HepG2 (cell line): ENCODE measurements at regions not wholly inside any gene's neighbourhood (a gene's known extent, or its start where the extent isn't known, plus 50 kb on each side); places are given as distances from the start of the nearest gene placed in this dataset.

Experiments used
- ATAC-seq: fragments of 200-7000 bp; cut with Tn5 transposase; 3 replicates; pipeline ENCODE4 v1.9.1; 2020; ENCODE audit warnings: mild to moderate bottlenecking, moderate library complexity
- BruUV-seq: library from RNA; stranded (reverse); fragments of 400-500 nt; replicated peaks from 2 replicates; lab custom pipeline; 2021; lab: Mats Ljungman, UMichigan
- CTCF ChIA-PET: fragments of 300-600 bp; formaldehyde crosslinking; extraction: SDS; loops from one replicate; lab custom pipeline; 2021; ENCODE audit warnings: low total read pairs, inconsistent platforms, low intra/inter-chr PET ratio; lab: Yijun Ruan, JAX
- POLR2A ChIA-PET: fragments of 350-600 bp; sonication (Branson Sonifier 250); formaldehyde crosslinking; loops from one replicate; lab custom pipeline; 2020; ENCODE audit warnings: antibody characterized with exemption, inconsistent platforms; lab: Yijun Ruan, JAX
- DNase-seq: peaks from one replicate; pipeline ENCODE4 v3.0.0-alpha.2; 2015; ENCODE audit warnings: low spot score
- FAIRE-seq: peaks from 3 replicates; lab custom pipeline; 2011; peaks lifted over from hg19 to GRCh38; lab: Jason Lieb, UNC
- H2AFZ ChIP-seq: one replicate; pipeline ENCODE4 v1.6.1; 2011; ENCODE audit warnings: low read length, inconsistent platforms
- H3K27ac ChIP-seq: fragments of 300-600 bp; 3 replicates; pipeline ENCODE4 v1.8.0; 2011; ENCODE audit warnings: mixed run types, mild to moderate bottlenecking, mixed read lengths, low read length, inconsistent platforms; ENCODE audit not compliant: insufficient read depth; ENCODE audit errors: extremely low read length
- H3K27me3 ChIP-seq, 2 experiments: fragments of 200-600 bp in 1 of 2; 2 replicates in 1 of 2; 3 replicates in 1 of 2; pipeline versions ENCODE4 v1.6.0 to v1.8.0; 2011; ENCODE audit warnings: low read length in 2 of 2, mild to moderate bottlenecking in 2 of 2, moderate library complexity in 2 of 2, inconsistent platforms in 1 of 2; ENCODE audit not compliant: insufficient read depth in 2 of 2, control insufficient read depth in 1 of 2
- H3K36me3 ChIP-seq, 2 experiments: fragments of 200-600 bp in 1 of 2; replicated peaks in 1 of 2; 2 replicates in 1 of 2; 3 replicates in 1 of 2; pipeline versions ENCODE4 v1.5.1 to v1.8.0; 2011; ENCODE audit warnings: low read length in 2 of 2, inconsistent platforms in 1 of 2; ENCODE audit not compliant: insufficient read depth in 2 of 2, control insufficient read depth in 1 of 2
- H3K4me1 ChIP-seq: 2 replicates; pipeline ENCODE4 v1.5.1; 2012; ENCODE audit warnings: low read length, inconsistent platforms; ENCODE audit not compliant: insufficient read depth
- H3K4me2 ChIP-seq: 2 replicates; pipeline ENCODE4 v1.6.0; 2011; ENCODE audit warnings: low read depth, low read length, inconsistent platforms
- H3K4me3 ChIP-seq, 3 experiments: fragments of 200-600 bp in 1 of 3; sonication (generic), shearing (Covaris generic) in 1 of 3; replicated peaks in 1 of 3; 2 replicates each; pipeline ENCODE4 v1.5.1; 2011 to 2016; ENCODE audit warnings: low read length in 3 of 3, inconsistent platforms in 2 of 3, low read depth in 2 of 3, mild to moderate bottlenecking in 2 of 3, control low read depth in 1 of 3, mixed read lengths in 1 of 3; ENCODE audit not compliant: insufficient read depth in 1 of 3
- H3K79me2 ChIP-seq: one replicate; pipeline ENCODE4 v1.6.1; 2011; ENCODE audit warnings: low read length, inconsistent platforms; ENCODE audit not compliant: insufficient read depth
- H3K9ac ChIP-seq: 2 replicates; pipeline ENCODE4 v1.6.0; 2011; ENCODE audit warnings: mild to moderate bottlenecking, low read depth, low read length, inconsistent platforms; ENCODE audit not compliant: insufficient read depth
- H3K9me3 ChIP-seq: 2 replicates; pipeline ENCODE4 v1.5.1; 2012; ENCODE audit warnings: mild to moderate bottlenecking, low read length
- H4K20me1 ChIP-seq: 2 replicates; pipeline ENCODE4 v1.6.0; 2011; ENCODE audit warnings: inconsistent platforms, mild to moderate bottlenecking, low read length, moderate library complexity; ENCODE audit not compliant: insufficient read depth
- GPN1 ChIP-seq: sonication (generic); formaldehyde crosslinking; IDR thresholded peaks from 2 replicates; pipeline ENCODE4 v1.5.1; 2020; ENCODE audit warnings: missing genetic modification reagents, borderline replicate concordance
- HNRNPL ChIP-seq: fragments of 200-400 bp; formaldehyde crosslinking; IDR thresholded peaks from 2 replicates; pipeline ENCODE4 v1.6.1; 2017; ENCODE audit warnings: mild to moderate bottlenecking, low read depth, low read length
- HOMEZ ChIP-seq: IDR thresholded peaks from 2 replicates; pipeline ENCODE4 v1.6.1; 2016; ENCODE audit warnings: low read depth
- IRF9 ChIP-seq: sonication (generic); formaldehyde crosslinking; IDR thresholded peaks from 2 replicates; pipeline ENCODE4 v1.8.0; 2022; ENCODE audit warnings: missing genetic modification reagents, mild to moderate bottlenecking, borderline replicate concordance
- MLLT10 ChIP-seq: sonication (generic); formaldehyde crosslinking; IDR thresholded peaks from 2 replicates; pipeline ENCODE4 v1.4.0; 2020; ENCODE audit warnings: missing genetic modification reagents
- NPAS2 ChIP-seq: sonication (generic); formaldehyde crosslinking; IDR thresholded peaks from 2 replicates; pipeline ENCODE4 v1.8.0; 2022; ENCODE audit warnings: mild to moderate bottlenecking, missing genetic modification reagents, borderline replicate concordance
- RCOR2 ChIP-seq: IDR thresholded peaks from 2 replicates; pipeline ENCODE4 v1.6.1; 2016; ENCODE audit warnings: missing biosample characterization, missing genetic modification reagents
- RXRA ChIP-seq: sonication (generic); formaldehyde crosslinking; IDR thresholded peaks from 2 replicates; pipeline ENCODE4 v1.5.1; 2020; ENCODE audit warnings: missing genetic modification reagents
- SNRNP70 ChIP-seq: fragments of 200-400 bp; formaldehyde crosslinking; IDR thresholded peaks from 2 replicates; pipeline ENCODE4 v1.6.1; 2017; ENCODE audit warnings: mild to moderate bottlenecking, low read depth, low read length, moderate library complexity
- ZNF879 ChIP-seq: sonication (generic); formaldehyde crosslinking; IDR thresholded peaks from 2 replicates; pipeline ENCODE4 v1.8.1; 2023; ENCODE audit warnings: missing genetic modification reagents
- WGBS: methylation state at CpG from one replicate; pipeline ENCODE4 v1.1.6; 2017; ENCODE audit warnings: low lambda C conversion rate; 5-methylcytosine and 5-hydroxymethylcytosine counted together
- in situ Hi-C: cut with HindIII; loops from 2 replicates; pipeline ENCODE4 v1.10.0; 2017; ENCODE audit warnings: low pct_unique_long_range_greater_than_20kb; ENCODE audit not compliant: extremely low pct_ligation_motif_present
- intact Hi-C: fragments of 100-400 bp; cut with micrococcal nuclease; formaldehyde crosslinking; loops from one replicate; pipeline ENCODE4 v1.10.0; 2022; ENCODE audit not compliant: unreplicated experiment

DNA sequence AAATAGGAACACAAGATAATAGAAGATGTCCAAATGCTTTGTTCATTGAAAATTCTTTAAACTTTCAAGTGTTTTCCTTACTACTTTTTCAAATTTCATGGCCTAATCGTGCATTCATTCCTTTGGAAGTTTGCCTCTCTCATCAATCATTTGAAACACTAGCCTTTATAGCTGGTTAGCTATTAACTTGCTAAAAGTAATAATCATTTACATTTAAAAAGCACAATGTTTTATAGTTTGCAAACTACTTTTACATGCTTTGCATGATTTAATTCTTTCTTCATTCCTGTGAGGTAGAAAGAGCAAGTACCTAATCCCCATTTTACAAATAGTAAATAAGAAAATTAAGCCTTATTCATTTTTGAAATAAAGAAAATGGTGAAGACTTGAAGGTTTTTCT lies 137.4 kb upstream of the SLC7A14 start:
- no peaks in the 10 kb centered on the region for H3K4me1 ChIP-seq
- ATAC-seq (no peak), FAIRE-seq (no peak), DNase-seq (no peak)
- ChIA-PET POLR2A (no interaction called here), CTCF (no interaction called here)
- in situ Hi-C loops, result no loop called here
- no peaks in the 10 kb centered on the region for H4K20me1 ChIP-seq
- no peaks in the 10 kb centered on the region for H3K79me2 ChIP-seq
- TF ChIP-seq IRF9, result no peak
- no peak for TF ChIP-seq RXRA (CRISPR knock-in tag)
- TF ChIP-seq ZNF879 (CRISPR knock-in tag), result no peak
- TF ChIP-seq HOMEZ, result no peak
- TF ChIP-seq GPN1 (CRISPR knock-in tag), result no peak
- no peak for TF ChIP-seq HNRNPL
- no peak for TF ChIP-seq NPAS2 (CRISPR knock-in tag)
- no peak for TF ChIP-seq RCOR2 (CRISPR knock-in tag)
- no peak for TF ChIP-seq MLLT10 (CRISPR knock-in tag)
- no peak for TF ChIP-seq SNRNP70
- H3K27me3 ChIP-seq, result no peaks in the 10 kb centered on the region
- BruUV-seq, result no TSS peak
- no peaks in the 10 kb centered on the region for H3K36me3 ChIP-seq
- intact Hi-C loops, result no loop called here
- H2AFZ ChIP-seq, result no peak overlapping the region
- no peak overlapping the region for H3K4me2 ChIP-seq
- H3K9me3 ChIP-seq, result no peaks in the 10 kb centered on the region
- no peak overlapping the region for H3K9ac ChIP-seq
- no peak overlapping the region for H3K27ac ChIP-seq
- whole genome bisulfite sequencing, result 3% methylated on average over 1 of the region's 1 CpG
- H3K4me3 ChIP-seq, result no peak overlapping the region
